Stimulated activated naive CD8-positive, alpha-beta T cell treated with anti-CD3 and anti-CD28 coated beads, Interleukin-15, Interleukin-2, amounts not matched to agents 100 U/mL and 50 U/mL, for 24 hours (primary cell): ENCODE measurements at regions not wholly inside any gene's neighbourhood (a gene's known extent, or its start where the extent isn't known, plus 50 kb on each side); places are given as distances from the start of the nearest gene placed in this dataset.
"Not testable (repeated sequence)": the region's sequence is repeated elsewhere in the genome, so short reads cannot be mapped to it uniquely, and the experiment has no call there.

Experiments used
- ATAC-seq: fragments of 150-1000 bp; cut with Tn5 transposase; one replicate; pipeline ENCODE4 v1.10.0; 2021
- DNase-seq: peaks from one replicate; pipeline ENCODE4 v3.0.0; 2021

DNA sequence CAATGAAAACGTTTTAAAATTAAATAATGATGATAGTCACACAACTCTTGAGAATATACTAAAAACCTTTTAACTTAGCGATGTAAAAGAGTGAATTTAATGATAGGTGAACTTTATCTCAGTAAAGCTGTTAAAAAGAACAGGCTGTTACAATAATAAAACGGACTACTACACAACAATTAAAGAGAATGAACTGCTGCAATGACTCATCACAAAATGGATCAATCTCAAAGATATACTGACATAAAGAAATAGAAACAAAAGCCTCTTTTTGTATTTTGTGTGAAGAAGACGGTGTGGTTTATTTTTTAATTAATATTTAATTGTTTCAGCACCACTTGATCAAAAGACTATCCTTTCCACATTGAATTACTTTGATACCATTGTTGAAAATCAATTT is 352.4 kb upstream of the GJE1 start:
- DNase-seq: no peak

DNA sequence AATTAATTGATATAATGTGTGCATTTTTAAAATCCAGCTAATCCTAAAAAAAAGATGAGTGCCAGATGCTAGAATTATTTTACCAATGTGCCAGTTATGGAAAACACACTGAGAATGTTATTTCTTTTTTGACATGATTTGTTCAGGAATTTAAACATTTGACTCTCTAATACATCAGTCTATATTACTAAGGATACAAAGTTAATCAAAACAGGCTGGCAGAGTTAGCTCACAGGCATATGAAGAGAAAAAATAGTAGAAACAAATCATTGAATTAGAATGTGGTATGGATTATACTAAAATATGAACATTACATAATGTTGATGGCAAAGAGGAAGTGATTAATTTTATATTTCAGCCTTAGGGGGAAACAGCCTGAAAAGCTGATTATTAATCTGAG is 368.3 kb upstream of the GJE1 start:
- DNase-seq: no peak
- no peak for ATAC-seq

More for the DNA sequence above, 352.4 kb upstream of the GJE1 start:
- no peak for ATAC-seq

DNA sequence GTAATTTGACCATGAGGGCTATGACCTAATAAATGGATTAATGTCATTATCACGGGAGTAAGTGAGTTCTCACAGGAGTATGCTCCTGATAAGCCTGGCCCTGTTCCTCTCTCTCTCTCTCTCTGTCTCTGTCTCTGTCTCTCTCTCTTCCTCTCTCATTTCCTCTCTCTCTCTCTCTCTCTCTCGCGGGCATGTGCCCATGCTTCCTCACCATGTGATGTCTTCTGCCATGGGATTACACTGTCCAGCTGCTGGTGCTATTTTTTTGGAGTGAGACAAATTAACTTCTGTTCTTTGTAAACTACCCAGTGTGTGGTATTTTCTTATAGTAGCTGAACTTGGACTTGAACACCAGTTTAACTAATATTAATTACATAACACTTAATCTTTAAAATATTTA is 374.3 kb upstream of the GJE1 start:
- no peak for ATAC-seq
- no peak for DNase-seq

DNA sequence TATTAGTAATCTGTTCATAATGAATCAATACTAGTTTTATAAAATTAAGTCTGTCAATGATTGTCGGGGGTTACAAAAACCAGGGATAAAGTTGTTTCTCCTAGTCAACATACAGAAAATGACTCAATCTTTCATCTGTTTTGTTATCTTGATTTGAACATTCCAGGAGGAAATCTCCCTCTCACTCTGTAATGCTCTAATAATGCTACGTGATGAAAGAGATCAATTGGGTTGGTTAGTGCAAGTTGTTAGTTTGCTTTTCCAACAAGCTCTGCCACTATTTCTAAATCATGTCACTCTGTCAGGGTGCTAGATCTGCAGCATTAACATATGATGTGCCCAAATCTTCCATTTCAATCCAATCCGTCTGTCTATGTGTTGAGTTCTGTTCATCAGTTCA is 379.5 kb upstream of the GJE1 start:
- ATAC-seq (no peak), DNase-seq (no peak)

DNA sequence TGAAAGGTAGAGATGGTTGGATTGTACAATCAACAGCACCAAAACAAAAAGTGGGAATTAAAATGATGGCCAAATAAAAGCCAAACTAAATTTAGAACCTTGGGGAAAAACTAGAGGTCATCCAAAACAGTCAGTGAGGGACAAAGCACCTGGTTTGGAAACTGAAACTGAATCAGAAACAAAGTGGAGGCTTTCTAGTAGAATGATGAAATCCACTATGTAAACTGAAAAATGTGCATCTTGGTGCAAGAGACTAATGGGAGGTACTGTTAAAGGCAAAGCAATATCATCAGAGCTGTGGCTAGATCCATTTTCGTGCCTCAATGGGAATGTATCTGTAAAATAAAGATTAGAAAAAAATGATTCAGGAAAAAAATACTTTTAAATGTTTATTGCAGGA is 380.0 kb upstream of the GJE1 start:
- ATAC-seq (no peak), DNase-seq (no peak)

DNA sequence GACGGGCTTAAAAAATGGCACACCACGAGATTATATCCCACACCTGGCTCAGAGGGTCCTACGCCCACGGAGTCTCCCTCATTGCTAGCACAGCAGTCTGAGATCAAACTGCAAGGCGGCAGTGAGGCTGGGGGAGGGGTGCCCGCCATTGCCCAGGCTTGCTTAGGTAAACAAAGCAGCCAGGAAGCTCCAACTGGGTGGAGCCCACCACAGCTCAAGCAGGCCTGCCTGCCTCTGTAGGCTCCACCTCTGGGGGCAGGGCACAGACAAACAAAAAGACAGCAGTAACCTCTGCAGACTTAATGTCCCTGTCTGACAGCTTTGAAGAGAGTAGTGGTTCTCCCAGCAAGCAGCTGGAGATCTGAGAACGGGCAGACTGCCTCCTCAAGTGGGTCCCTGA is 386.4 kb upstream of the GJE1 start:
- not testable (repeated sequence) for ATAC-seq, DNase-seq

DNA sequence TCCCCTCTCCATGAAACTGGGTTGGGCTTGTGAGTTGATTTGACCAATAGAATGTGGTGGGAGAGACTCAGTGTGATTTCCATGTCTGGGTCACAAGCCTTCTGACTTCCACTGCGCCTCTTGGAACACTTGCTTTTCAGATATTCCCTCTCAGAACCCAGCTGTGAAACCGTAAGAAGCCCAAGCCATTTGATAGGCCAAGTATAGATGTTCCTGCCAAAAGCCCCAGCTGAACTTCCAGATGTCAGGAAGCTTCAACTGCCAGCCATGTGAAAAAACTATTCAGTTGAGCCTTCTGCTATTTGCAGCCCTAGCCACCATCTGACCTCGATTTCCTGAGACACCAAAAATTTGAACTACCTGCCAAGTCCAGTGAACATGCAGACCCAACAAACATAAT is 387.8 kb upstream of the GJE1 start:
- no peak for DNase-seq

DNA sequence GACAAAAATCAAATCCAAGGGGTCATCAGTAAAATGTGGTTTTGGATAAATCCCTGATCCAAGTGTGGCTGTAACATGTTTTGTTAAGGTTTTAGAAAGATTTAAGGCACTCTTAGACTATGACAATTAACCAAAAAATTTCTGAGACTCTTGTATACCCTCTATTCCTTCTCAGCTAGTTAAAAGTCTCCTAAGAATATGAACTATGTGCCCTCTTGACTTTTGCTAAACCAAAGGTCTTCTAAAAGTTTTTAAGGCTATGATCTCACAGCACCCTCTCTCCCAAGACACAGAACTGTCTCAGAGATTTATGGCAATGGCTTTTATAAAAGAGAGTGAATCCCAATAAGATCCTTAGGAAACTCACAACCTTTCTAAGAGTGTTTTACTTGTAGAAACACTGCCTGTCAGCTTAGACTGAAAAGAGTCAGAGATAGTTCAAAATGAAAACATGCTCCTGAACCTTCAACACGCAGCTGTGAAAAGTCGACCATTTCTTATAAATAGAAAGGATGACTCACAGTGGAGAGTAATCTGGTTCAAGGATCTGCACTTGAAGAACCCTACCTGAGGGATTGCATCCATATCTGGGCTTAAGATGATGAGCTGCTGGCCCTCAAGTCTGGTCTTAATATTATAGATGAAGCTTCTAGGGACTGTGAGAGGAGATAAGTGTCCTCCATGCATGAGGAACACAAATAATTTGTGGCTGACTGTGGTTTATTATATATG is 388.4 kb upstream of the GJE1 start:
- ATAC-seq: no peak
- no peak for DNase-seq

More for the DNA sequence above, 387.8 kb upstream of the GJE1 start:
- no peak for ATAC-seq

DNA sequence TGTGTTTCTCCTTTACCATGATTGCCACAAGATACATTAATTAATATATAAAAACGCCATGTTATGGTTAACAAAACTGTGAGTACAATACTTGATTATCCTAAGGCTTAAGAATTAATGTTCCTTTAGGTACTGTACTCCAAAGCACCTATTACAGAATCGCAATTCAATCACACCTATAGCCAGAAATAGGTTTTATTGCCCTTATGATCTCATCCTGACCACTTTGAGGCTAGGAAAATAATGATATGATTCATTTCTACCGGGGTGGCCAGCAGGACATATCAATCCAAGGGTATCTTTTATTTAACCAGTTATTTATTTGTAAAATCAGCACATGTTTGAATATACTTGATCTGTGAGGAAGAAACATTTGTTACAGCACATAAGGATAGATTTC is 396.6 kb upstream of the GJE1 start:
- ATAC-seq (no peak), DNase-seq (no peak)

DNA sequence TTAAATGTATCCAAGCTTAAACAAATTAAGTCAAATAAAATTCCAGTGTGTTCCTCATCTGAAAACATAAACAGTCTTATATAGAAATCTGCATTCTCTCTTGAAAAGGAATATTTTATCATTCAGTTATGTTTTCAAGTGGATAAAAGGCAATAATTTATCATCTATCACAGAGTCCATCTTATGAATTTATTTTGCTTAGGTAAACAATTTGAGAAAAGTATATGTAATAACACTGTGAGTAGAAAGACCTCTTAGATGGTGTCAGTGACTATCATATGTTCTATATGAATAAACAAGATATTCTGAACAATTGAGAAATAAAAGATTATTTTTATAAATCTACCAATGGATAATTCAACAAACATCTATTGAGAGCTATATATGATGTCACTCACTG is 397.6 kb upstream of the GJE1 start:
- ATAC-seq: no peak
- DNase-seq: no peak

DNA sequence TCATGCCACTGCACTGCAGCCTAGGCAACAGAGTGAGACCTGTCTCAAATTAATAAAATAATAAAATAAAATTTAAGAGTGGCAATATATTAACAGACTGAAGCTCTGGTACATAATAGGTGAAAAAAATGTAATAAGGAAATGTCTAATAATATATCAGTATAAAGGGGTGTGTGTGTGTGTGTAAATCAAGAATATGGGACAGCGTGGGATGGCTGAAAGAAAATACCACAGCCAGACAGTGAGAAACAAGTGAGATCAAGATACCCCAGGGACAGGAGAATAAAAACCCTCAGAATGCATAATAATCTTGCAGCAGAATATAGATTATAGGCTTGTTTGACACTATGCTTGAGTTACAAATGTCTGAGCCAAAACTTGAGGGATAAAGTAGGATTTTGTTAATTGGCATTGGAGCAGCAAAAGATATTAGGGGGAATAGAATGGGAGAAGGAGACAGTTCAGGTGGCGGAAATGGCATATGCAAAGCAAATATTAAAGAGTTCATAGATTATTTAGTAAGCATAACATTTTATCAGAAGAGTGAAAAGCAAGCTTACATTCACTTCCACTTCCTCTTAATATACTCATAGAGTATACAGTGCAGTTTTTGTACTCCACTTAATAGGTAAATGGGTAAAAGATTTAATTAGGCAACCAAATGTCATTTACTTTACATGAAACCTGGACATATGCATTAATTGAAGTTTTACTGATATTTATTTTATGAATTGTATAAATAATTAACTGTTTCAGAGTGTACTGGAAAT is 398.5 kb upstream of the GJE1 start:
- no peak for DNase-seq
- ATAC-seq: no peak

DNA sequence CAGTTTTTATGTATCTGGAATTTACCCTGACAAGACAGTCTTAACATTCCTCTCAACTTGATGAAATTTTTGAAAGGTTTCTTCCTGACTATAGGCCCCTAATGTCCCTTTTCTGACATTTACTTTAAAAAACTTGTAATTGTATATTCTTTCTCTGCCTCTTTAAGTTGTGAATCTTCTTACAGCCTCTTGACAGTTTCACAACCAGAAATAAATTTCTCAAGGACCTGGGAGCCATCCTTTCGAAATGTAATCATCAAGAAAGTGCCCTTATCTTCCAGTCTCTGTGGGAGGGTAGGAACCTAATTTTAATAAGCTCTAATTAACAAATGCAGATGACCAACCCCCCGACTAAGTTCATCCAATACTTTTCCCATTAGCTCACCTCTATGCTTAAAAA is 403.6 kb upstream of the GJE1 start:
- DNase-seq (no peak), ATAC-seq (no peak)

DNA sequence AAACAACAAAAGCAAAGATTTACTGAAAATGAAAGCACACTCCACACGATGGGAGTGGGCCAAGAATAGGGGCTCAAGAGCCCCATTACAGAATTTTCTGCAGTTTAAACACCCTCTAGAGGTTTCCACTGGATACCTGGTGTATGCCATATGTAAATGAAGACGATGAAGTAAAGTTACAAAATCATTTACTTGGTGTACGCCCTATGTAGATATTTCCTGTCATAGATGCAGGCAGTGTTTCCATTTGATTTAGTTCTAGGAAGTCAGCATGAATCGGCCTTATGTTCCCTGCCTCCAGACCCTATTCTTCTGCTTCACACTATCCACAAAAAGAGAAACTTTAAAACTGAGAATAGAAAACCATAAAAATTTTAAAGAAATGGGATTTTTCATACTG is 404.4 kb upstream of the GJE1 start:
- ATAC-seq (no peak), DNase-seq (no peak)

DNA sequence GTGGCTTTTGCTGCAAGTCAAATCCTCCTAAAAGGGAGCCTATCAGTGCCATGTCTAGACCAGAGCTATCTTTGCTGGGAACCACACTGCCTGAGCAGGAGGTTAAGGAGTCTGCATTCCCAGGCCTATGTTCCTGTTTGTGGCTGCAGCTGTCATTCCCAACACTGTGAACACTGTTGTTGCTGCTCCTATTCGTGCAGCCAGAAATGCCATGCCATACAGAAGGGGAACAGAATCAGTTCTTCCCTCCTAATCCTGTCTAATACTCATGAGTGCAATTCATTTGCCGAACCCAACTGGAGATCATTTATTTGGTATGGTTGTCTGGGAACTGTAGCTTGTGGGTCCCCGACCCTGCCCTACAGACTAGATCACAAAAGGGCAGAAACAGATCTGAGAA is 406.5 kb upstream of the GJE1 start:
- ATAC-seq (no peak), DNase-seq (no peak)

DNA sequence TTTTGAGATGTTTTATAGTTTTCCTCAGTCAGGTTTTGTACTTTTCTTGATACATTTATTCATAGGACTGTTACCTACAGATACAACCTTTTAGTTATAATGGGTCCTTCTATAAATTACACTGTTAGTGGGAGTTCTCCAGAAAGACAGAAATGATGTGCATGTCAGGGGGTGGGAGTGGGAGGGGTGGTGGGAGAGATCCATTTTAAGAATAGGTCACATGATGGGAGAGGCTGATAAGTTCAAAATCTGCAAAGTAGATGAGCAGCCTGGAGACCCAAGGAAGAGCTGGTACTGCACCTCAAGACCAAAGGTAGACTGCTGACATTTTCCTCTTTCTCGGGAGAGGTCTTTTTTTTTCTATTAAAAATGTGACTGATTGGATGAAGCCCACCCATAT is 408.0 kb upstream of the GJE1 start:
- ATAC-seq: no peak
- DNase-seq: no peak

DNA sequence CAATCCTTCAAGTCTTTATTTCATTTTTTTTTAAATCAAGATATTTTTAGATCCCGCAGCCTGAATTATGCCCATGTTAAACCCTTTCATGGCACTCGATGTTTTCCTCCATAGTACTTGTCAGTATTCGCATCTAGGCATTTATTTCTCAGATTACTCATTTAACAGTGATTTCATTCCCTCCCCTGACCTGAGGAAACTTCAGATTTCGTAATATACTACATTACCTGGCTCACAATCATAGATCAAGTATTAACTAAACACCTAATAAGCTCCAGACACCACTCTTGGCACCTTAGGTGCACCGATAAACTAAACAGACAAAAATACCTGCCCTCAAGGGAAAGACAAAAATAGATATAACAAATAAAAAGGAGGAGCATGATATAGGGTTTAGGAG is 413.2 kb upstream of the GJE1 start:
- DNase-seq (no peak), ATAC-seq (no peak)

DNA sequence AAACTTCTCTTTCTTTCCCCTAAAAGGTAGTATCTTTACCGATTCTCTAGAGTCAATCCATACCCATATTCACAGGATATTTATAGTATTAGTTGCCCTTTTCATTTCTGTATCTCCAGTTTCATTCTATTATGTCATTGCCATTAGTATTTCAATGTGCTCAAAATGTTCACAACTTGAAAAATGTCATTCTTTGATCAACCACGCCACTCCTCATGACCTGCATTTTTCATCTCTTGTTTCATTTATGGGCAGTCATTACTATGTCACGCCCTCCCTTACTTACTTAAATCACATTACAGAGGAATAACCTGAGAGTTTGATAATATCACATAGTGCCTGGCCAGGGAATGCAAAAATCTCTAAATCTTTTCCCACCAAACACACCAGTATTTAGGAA is 427.3 kb upstream of the GJE1 start:
- no peak for ATAC-seq
- DNase-seq: no peak

DNA sequence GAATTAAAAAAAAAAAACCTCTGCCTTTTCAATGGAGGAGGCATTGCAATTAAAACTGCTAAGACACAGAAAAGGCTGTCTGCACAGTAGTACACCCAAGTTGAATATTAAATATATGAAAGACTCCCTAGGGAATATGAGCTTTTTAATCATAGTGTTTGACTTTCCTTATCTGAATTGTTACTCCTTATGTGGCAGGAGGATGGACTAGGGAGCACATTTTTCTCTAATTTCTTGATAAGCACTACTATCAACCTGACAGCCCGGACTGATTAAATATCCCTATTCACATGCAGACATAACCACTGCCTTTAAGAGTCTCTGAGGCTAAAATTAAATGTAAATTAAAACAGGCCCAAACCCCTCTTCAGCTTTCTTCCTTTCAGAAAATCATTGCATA is 428.6 kb upstream of the GJE1 start:
- no peak for DNase-seq
- ATAC-seq: no peak

DNA sequence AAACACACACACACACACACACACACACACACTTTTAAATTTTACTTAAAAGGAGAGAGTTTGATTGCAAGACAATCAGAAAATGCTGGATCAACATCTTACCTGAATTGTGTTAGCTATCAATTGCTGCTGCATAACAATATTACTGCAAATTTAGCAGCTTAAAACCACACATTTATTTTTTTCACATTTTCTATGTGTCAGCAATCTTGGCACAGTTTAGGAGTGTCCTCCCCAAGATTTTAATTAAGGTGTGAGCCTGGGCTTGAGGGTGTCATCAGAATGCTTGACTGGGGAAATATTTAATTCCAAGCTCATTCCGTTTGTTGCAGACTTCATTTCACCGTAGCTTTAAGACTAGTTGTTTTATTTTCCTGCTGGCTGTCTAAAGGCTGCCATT is 431.0 kb upstream of the GJE1 start:
- ATAC-seq (no peak), DNase-seq (no peak)

DNA sequence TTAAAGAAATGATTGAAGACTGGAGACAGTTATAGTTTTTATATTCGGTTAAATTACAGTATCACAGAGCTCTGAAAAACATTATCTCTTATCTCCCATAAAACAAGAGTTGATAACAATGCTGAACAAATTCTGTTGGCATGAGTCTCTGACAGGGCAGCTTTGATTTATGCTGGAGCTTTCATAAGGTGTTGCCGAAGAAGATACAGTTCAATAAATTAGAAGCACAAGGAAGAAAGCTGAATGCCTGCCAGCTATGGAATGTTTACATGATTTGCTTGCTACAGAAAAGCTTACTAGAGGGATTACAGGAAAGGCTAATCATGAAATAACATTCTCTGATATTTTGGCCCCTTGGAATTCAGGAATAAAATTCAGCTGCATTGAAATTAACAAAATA is 431.9 kb upstream of the GJE1 start:
- DNase-seq: no peak
- no peak for ATAC-seq

DNA sequence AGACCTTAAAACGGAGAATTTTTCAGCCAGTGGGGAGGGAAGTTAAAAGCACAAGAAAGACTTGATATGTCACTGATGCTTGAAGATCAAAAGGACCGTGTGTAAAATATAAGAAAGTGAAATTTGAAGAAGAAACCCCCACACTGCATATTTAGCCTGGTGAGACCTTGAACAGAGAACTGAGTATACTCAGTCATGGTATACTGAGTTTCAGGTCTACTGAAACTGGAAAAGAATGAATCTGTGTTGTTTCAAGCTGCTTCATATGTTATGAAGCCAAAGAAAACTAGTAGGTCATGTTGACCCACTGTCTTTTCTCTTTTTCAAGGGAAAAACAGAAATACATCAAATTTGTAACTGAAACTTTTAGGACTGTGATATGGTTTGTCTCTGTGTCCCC is 443.8 kb upstream of the GJE1 start:
- DNase-seq (no peak), ATAC-seq (no peak)

DNA sequence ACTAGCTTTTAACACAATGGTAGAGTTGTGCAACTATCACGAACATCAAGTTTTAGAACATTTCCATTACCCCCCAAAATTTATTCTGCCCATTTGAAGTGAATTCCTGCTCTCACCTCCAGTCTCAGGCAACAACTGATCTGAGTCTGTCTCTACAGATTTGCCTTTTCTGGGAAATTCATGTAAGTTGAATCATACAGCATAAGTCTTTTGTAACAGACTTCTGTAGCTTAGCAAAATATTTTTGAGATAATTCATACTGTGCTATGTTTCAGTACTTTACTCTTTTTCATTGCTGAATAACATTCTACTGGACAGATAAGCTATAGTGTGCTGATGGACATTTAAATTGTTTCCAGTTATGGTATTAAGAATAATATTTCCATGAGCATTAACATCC is 447.3 kb upstream of the GJE1 start:
- ATAC-seq (no peak), DNase-seq (no peak)

DNA sequence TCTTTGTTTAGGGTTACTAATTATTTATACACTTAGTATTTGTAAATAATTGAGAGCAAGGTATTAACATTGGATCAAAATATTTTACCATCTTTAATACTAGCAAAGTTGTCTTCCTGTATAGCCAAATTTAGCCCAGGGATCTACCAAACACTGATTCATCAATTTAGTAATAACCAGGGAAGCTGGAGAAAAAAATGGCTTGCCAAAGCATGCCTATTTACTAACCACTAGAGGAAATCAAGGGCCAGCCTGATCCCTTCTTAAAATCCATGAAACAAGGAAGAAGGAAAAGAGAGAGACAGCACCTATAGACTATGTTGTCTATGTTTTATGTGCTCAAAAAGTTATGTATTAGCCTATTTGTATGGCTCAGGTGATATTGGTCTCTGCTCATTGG is 450.3 kb upstream of the GJE1 start:
- DNase-seq (no peak), ATAC-seq (no peak)

DNA sequence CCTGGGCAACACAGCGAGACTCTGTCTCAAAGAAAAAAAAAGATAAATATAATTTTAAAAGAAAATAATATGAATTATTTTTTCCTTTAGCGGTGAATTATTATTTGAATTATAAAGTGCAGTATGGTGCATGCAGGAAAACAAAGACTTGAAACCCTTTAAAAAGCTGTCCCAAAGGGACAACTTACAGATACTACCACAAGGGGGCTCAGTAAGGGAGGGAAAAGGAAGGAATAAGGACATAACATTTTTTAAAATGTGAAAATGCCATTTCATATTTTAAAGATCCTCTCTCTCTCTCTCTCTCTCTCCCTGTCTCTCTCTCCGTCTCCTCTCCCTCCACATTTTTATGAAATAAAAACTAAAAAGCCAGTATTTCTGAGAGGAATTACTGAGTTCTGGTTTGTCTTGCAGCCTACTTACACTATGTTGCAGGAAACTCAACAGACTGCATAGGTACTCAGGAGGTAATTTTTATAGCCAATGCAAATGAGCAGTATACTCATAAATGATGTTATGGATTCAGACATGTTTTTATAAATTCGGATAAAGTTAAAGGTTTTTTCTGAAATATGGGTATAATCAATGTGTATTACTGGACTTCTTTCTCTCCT is 455.0 kb upstream of the GJE1 start:
- no peak for ATAC-seq

More for the DNA sequence above, 455.0 kb upstream of the GJE1 start:
- DNase-seq: no peak
